Keratinocyte (primary cell): ENCODE measurements at regions not wholly inside any gene's neighbourhood (a gene's known extent, or its start where the extent isn't known, plus 50 kb on each side); places are given as distances from the start of the nearest gene placed in this dataset.

Experiments used
- DNase-seq: peaks from one replicate; pipeline ENCODE4 v3.0.0-alpha.2; 2011; ENCODE audit warnings: low read depth, missing footprints, low spot score
- FAIRE-seq: peaks from 2 replicates; lab custom pipeline; 2011; peaks lifted over from hg19 to GRCh38; lab: Jason Lieb, UNC
- H2AFZ ChIP-seq: 2 replicates; pipeline ENCODE4 v1.6.0; 2012; ENCODE audit warnings: low read length, control low read depth, inconsistent platforms; ENCODE audit not compliant: control insufficient read depth
- H3K27ac ChIP-seq: 2 replicates; pipeline ENCODE4 v1.5.1; 2011; ENCODE audit warnings: low read length; ENCODE audit not compliant: control insufficient read depth, insufficient read depth
- H3K27me3 ChIP-seq: 3 replicates; pipeline ENCODE4 v1.6.0; 2011; ENCODE audit warnings: low read length; ENCODE audit not compliant: control insufficient read depth, insufficient read depth; ENCODE audit errors: extremely low read depth
- H3K36me3 ChIP-seq, 2 experiments: 2 replicates in 1 of 2; 3 replicates in 1 of 2; pipeline ENCODE4 v1.5.1; 2011; ENCODE audit warnings: low read length in 2 of 2, mild to moderate bottlenecking in 1 of 2; ENCODE audit not compliant: control insufficient read depth in 2 of 2, insufficient read depth in 2 of 2; ENCODE audit errors: extremely low read depth in 1 of 2
- H3K4me1 ChIP-seq: 3 replicates; pipeline ENCODE4 v1.5.1; 2011; ENCODE audit warnings: low read length; ENCODE audit not compliant: control insufficient read depth, insufficient read depth; ENCODE audit errors: extremely low read depth
- H3K4me2 ChIP-seq: 3 replicates; pipeline ENCODE4 v1.6.0; 2011; ENCODE audit warnings: low read depth, low read length; ENCODE audit not compliant: control insufficient read depth, insufficient read depth; ENCODE audit errors: extremely low read depth
- H3K4me3 ChIP-seq, 3 experiments: fragments of 200-600 bp in 1 of 3; sonication (generic) in 1 of 3; 2 replicates in 2 of 3; 3 replicates in 1 of 3; pipeline ENCODE4 v1.5.1; 2011 to 2016; ENCODE audit warnings: low read length in 3 of 3, mild to moderate bottlenecking in 3 of 3, control low read depth in 2 of 3, inconsistent platforms in 1 of 3, low read depth in 1 of 3, mixed read lengths in 1 of 3, mixed run types in 1 of 3, moderate library complexity in 1 of 3; ENCODE audit not compliant: control insufficient read depth in 2 of 3, insufficient read depth in 2 of 3; ENCODE audit errors: extremely low read depth in 1 of 3
- H3K79me2 ChIP-seq: 2 replicates; pipeline ENCODE4 v1.6.0; 2012; ENCODE audit warnings: low read length; ENCODE audit not compliant: control insufficient read depth, insufficient read depth
- H3K9ac ChIP-seq: 3 replicates; pipeline ENCODE4 v1.6.0; 2011; ENCODE audit warnings: low read length; ENCODE audit not compliant: control insufficient read depth, insufficient read depth; ENCODE audit errors: extremely low read depth
- H3K9me1 ChIP-seq: 3 replicates; pipeline ENCODE4 v1.6.0; 2011; ENCODE audit warnings: low read length; ENCODE audit not compliant: control insufficient read depth, insufficient read depth; ENCODE audit errors: extremely low read depth
- H3K9me3 ChIP-seq: 2 replicates; pipeline ENCODE4 v1.5.1; 2012; ENCODE audit warnings: low read depth, low read length; ENCODE audit not compliant: control insufficient read depth
- H4K20me1 ChIP-seq: 3 replicates; pipeline ENCODE4 v1.6.0; 2011; ENCODE audit warnings: low read length; ENCODE audit not compliant: control insufficient read depth, insufficient read depth; ENCODE audit errors: extremely low read depth
- EZH2 ChIP-seq: IDR thresholded peaks from one replicate; pipeline ENCODE4 v1.6.1; 2012; ENCODE audit warnings: inconsistent platforms, mild to moderate bottlenecking, low read length, moderate library complexity
- dilution Hi-C: fragments of 300-500 bp; cut with MboI; formaldehyde crosslinking; loops from one replicate; pipeline ENCODE4 v1.7.0; 2020; ENCODE audit warnings: low sequenced_read_pairs; ENCODE audit not compliant: extremely low pct_ligation_motif_present
- TF ChIP-seq, protein P1 (sequence below), 3 experiments: IDR thresholded peaks in 1 of 3; conservative IDR thresholded peaks in 1 of 3; optimal IDR thresholded peaks in 1 of 3; 2 replicates in 2 of 3; 3 replicates in 1 of 3; pipeline versions ENCODE3 to v1.5.1; 2011; ENCODE audit warnings: low read length in 3 of 3, mild to moderate bottlenecking in 3 of 3, moderate library complexity in 2 of 3, control low read depth in 1 of 3, inconsistent platforms in 1 of 3; ENCODE audit not compliant: insufficient read depth in 2 of 3; ENCODE audit errors: extremely low read depth in 1 of 3

- dilution Hi-C loops: no loop called here
- Histone ChIP-seq H3K27ac (no peak overlapping the region), H3K79me2 (no peaks in the 10 kb centered on the region), H3K9ac (no peak overlapping the region), H2AFZ (no peak overlapping the region), H3K27me3 (no peaks in the 10 kb centered on the region), H3K9me1 (no peaks in the 10 kb centered on the region), H3K36me3 (no peaks in the 10 kb centered on the region), H3K4me1 (no peaks in the 10 kb centered on the region), H3K4me3 (no peak overlapping the region), H3K4me2 (no peak overlapping the region), H3K9me3 (no peaks in the 10 kb centered on the region), H4K20me1 (no peaks in the 10 kb centered on the region)
- no peak for FAIRE-seq
- DNase-seq: no peak
- TF ChIP-seq, protein P1, sequence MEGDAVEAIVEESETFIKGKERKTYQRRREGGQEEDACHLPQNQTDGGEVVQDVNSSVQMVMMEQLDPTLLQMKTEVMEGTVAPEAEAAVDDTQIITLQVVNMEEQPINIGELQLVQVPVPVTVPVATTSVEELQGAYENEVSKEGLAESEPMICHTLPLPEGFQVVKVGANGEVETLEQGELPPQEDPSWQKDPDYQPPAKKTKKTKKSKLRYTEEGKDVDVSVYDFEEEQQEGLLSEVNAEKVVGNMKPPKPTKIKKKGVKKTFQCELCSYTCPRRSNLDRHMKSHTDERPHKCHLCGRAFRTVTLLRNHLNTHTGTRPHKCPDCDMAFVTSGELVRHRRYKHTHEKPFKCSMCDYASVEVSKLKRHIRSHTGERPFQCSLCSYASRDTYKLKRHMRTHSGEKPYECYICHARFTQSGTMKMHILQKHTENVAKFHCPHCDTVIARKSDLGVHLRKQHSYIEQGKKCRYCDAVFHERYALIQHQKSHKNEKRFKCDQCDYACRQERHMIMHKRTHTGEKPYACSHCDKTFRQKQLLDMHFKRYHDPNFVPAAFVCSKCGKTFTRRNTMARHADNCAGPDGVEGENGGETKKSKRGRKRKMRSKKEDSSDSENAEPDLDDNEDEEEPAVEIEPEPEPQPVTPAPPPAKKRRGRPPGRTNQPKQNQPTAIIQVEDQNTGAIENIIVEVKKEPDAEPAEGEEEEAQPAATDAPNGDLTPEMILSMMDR (optimal IDR thresholded peaks at IDR 0.05 in 1 of 3, IDR thresholded peaks at IDR 0.05 in 1 of 3, conservative IDR thresholded peaks at IDR 0.05 in 1 of 3; ENCODE audit: extremely low read depth in 1 of 3, insufficient read depth in 2 of 3, low read length in 3 of 3): no peak
- TF ChIP-seq EZH2: no peak
Observed at GRCh38 chr19:30791088-30791487, 418.9 kb downstream of the ZNF536 start.

- no peak overlapping the region for H3K4me3 ChIP-seq
- no peaks in the 10 kb centered on the region for H3K9me1 ChIP-seq
- H3K27ac ChIP-seq: no peak overlapping the region
- H3K79me2 ChIP-seq: no peaks in the 10 kb centered on the region
- dilution Hi-C loops: no loop called here
- no peaks in the 10 kb centered on the region for H3K36me3 ChIP-seq
- H3K9me3 ChIP-seq: no peaks in the 10 kb centered on the region
- no peak for TF ChIP-seq EZH2
- TF ChIP-seq, protein P1 (optimal IDR thresholded peaks at IDR 0.05 in 1 of 3, IDR thresholded peaks at IDR 0.05 in 1 of 3, conservative IDR thresholded peaks at IDR 0.05 in 1 of 3; ENCODE audit: extremely low read depth in 1 of 3, insufficient read depth in 2 of 3, low read length in 3 of 3): no peak
- H3K4me2 ChIP-seq: no peak overlapping the region
- H3K4me1 ChIP-seq: no peaks in the 10 kb centered on the region
- no peak for DNase-seq
- H2AFZ ChIP-seq: no peak overlapping the region
- H3K27me3 ChIP-seq: no peaks in the 10 kb centered on the region
- H3K9ac ChIP-seq: no peak overlapping the region
- no peaks in the 10 kb centered on the region for H4K20me1 ChIP-seq
- no peak for FAIRE-seq
Observed at GRCh38 chr19:30790056-30790680, 418.0 kb downstream of the ZNF536 start.
